Nephron progenitor cell (in vitro differentiated cells): ENCODE measurements at regions not wholly inside any gene's neighbourhood (a gene's known extent, or its start where the extent isn't known, plus 50 kb on each side); places are given as distances from the start of the nearest gene placed in this dataset.

Experiments
- DNase-seq: peaks from one replicate; pipeline ENCODE4 v3.0.0; 2021
- H3K27ac Mint-ChIP-seq: 2 replicates; pipeline ENCODE4 v1.8.0; 2021; ENCODE audit warnings: mild to moderate bottlenecking, moderate library complexity, mixed read lengths
- H3K27me3 Mint-ChIP-seq: 2 replicates; pipeline ENCODE4 v1.8.0; 2021; ENCODE audit warnings: mild to moderate bottlenecking, low read depth, mixed read lengths; ENCODE audit not compliant: poor library complexity
- H3K36me3 Mint-ChIP-seq: 2 replicates; pipeline ENCODE4 v1.8.0; 2021; ENCODE audit warnings: low read depth, mixed read lengths
- H3K4me1 Mint-ChIP-seq: 2 replicates; pipeline ENCODE4 v1.8.0; 2021; ENCODE audit warnings: mixed read lengths
- H3K4me3 Mint-ChIP-seq: 2 replicates; pipeline ENCODE4 v1.8.0; 2021; ENCODE audit warnings: mild to moderate bottlenecking, moderate library complexity, mixed read lengths
- H3K9me3 Mint-ChIP-seq: 2 replicates; pipeline ENCODE4 v1.8.0; 2021; ENCODE audit warnings: mild to moderate bottlenecking, moderate library complexity, mixed read lengths
- CTCF ChIP-seq: fragments of 200-600 bp; sonication (generic); IDR thresholded peaks from 2 replicates; pipeline ENCODE4 v1.5.0; 2021; ENCODE audit warnings: antibody characterized with exemption

- Mint-ChIP-seq H3K27me3 (peaks cover 6% of the 10 kb centered on the region), H3K4me3 (peak overlapping the region; percentile 2), H3K36me3 (no peaks in the 10 kb centered on the region), H3K27ac (peak overlapping the region; percentile 24), H3K4me1 (peaks cover 33% of the 10 kb centered on the region), H3K9me3 (no peaks in the 10 kb centered on the region)
- DNase-seq, result no peak
- TF ChIP-seq CTCF, result no peak
Measured at GRCh38 chr2:150769421-150769820, 282.0 kb upstream of the RND3 start.

GRCh38 chr2:150767991-150768746 is 280.7 kb upstream of the RND3 start:
- Mint-ChIP-seq H3K9me3 (no peaks in the 10 kb centered on the region), H3K27me3 (peaks cover 6% of the 10 kb centered on the region), H3K4me1 (peaks cover 33% of the 10 kb centered on the region), H3K27ac (peak overlapping the region; percentile 34), H3K36me3 (no peaks in the 10 kb centered on the region), H3K4me3 (no peak overlapping the region)
- peak; percentile 7 for DNase-seq
- TF ChIP-seq CTCF, result no peak

- Mint-ChIP-seq H3K9me3 (peaks cover 8% of the 10 kb centered on the region), H3K36me3 (no peaks in the 10 kb centered on the region), H3K4me3 (no peak overlapping the region), H3K4me1 (peaks cover 10% of the 10 kb centered on the region), H3K27ac (no peak overlapping the region), H3K27me3 (peaks cover 4% of the 10 kb centered on the region)
- no peak for TF ChIP-seq CTCF
- no peak for DNase-seq
Measured at GRCh38 chr2:150762571-150762970, 275.1 kb upstream of the RND3 start.

GRCh38 chr2:150759531-150759930 is 272.1 kb upstream of the RND3 start:
- Mint-ChIP-seq H3K36me3 (no peaks in the 10 kb centered on the region), H3K4me3 (no peak overlapping the region), H3K4me1 (no peaks in the 10 kb centered on the region), H3K27ac (no peak overlapping the region), H3K9me3 (peaks cover 8% of the 10 kb centered on the region), H3K27me3 (no peaks in the 10 kb centered on the region)
- no peak for TF ChIP-seq CTCF
- no peak for DNase-seq

GRCh38 chr2:150759106-150759505 is 271.6 kb upstream of the RND3 start:
- H3K9me3 Mint-ChIP-seq, result peaks cover 8% of the 10 kb centered on the region

More at GRCh38 chr2:150759106-150759505, 271.6 kb upstream of the RND3 start:
- no peaks in the 10 kb centered on the region for H3K36me3 Mint-ChIP-seq
- no peak overlapping the region for H3K27ac Mint-ChIP-seq
- no peak for DNase-seq
- no peak for TF ChIP-seq CTCF
- no peaks in the 10 kb centered on the region for H3K27me3 Mint-ChIP-seq
- no peaks in the 10 kb centered on the region for H3K4me1 Mint-ChIP-seq
- H3K4me3 Mint-ChIP-seq, result no peak overlapping the region
